GM12864 (cell line): ENCODE measurements at regions not wholly inside any gene's neighbourhood (a gene's known extent, or its start where the extent isn't known, plus 50 kb on each side); places are given as distances from the start of the nearest gene placed in this dataset.

Source experiments
- DNase-seq: peaks from one replicate; pipeline ENCODE4 v3.0.0-alpha.2; 2011; ENCODE audit warnings: low read depth
- H3K4me3 ChIP-seq: 2 replicates; pipeline ENCODE4 v1.5.1; 2011; ENCODE audit warnings: mild to moderate bottlenecking, low read depth, low read length, control low read depth
- TF ChIP-seq, protein P1 (sequence below): IDR thresholded peaks from 2 replicates; pipeline ENCODE4 v1.5.1; 2011; ENCODE audit warnings: low read depth, mild to moderate bottlenecking, moderate library complexity, low read length, control low read depth, inconsistent platforms; ENCODE audit errors: missing control alignments

DNA sequence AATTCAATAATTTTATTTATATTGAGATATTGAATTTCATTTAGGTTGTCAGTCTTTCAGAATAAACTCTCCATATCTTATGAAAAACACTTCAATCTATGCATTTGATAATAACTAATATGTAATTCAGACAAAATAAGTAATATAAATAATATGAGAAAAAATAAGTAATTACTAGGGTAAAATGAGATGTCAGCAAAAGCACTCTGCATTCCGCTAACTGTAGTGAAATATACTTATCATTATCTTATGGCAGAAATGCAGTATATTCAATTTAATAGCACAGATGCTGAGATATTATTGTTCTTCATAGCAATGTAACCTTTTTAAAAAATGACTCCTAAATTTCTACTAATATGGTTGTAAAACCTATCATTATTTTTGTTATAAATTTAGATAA is 606.2 kb upstream of the VRK2 start:
- DNase-seq: no peak
- no peak overlapping the region for H3K4me3 ChIP-seq
- TF ChIP-seq, protein P1, sequence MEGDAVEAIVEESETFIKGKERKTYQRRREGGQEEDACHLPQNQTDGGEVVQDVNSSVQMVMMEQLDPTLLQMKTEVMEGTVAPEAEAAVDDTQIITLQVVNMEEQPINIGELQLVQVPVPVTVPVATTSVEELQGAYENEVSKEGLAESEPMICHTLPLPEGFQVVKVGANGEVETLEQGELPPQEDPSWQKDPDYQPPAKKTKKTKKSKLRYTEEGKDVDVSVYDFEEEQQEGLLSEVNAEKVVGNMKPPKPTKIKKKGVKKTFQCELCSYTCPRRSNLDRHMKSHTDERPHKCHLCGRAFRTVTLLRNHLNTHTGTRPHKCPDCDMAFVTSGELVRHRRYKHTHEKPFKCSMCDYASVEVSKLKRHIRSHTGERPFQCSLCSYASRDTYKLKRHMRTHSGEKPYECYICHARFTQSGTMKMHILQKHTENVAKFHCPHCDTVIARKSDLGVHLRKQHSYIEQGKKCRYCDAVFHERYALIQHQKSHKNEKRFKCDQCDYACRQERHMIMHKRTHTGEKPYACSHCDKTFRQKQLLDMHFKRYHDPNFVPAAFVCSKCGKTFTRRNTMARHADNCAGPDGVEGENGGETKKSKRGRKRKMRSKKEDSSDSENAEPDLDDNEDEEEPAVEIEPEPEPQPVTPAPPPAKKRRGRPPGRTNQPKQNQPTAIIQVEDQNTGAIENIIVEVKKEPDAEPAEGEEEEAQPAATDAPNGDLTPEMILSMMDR: no peak

GRCh38 chr2:57443086-57443485 is 603.5 kb upstream of the VRK2 start:
- H3K4me3 ChIP-seq: no peak overlapping the region
- TF ChIP-seq, protein P1: no peak
- DNase-seq: no peak

GRCh38 chr2:57443973-57444521 is 602.6 kb upstream of the VRK2 start:
- H3K4me3 ChIP-seq: no peak overlapping the region
- TF ChIP-seq, protein P1: no peak
- no peak for DNase-seq

DNA sequence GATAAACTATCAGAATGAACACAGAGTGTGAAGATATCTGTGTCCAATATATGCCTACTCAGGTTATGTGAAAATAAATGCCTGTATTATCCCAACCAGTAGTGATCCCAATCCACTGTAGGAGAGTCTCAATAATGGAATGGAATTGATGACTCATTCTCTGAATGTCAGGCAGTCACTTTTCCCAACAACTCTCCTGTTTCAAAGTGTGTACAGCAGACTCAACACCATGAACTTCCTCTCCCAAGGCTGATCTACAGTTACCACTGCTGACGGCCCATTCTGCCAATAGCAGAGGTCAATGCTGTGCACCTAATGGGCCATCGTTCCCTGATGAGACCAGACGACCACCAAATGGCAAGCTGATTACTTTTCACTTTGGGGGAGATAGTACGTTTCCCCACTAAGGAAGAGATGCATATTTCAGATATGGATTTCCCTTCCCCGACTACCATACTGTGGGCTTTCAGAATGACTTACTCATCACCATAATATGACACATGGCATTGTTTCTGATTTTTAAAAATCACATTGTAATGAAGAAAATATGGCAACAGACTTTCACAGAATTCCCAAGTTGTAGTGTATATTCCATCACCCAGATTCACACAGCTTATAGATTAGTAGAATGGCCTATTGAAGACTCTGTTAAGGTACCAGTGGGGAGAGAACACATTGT is 601.7 kb upstream of the VRK2 start:
- TF ChIP-seq, protein P1: no peak
- DNase-seq: no peak
- H3K4me3 ChIP-seq: no peak overlapping the region

GRCh38 chr2:57448816-57449215 is 597.8 kb upstream of the VRK2 start:
- no peak for DNase-seq
- H3K4me3 ChIP-seq: no peak overlapping the region
- TF ChIP-seq, protein P1: no peak

DNA sequence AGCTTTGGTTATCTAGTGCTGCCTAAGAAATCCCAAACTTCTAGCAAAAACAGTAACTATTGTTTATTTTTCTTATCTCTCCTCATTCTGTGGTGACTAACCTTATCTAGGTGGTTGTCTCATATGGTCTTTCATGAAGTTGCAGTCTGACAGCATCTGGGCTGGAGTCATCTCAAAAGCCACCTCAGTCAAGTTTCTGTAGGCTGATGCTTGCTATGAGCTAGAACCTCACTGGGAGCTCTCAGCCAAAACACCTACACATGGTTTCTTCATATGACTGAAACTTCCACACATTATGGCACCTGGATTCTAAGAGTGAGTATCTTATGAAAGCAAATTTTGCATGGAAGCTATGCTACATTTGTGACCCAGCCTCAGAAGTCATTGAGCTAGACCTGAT is 596.4 kb upstream of the VRK2 start:
- TF ChIP-seq, protein P1: no peak
- DNase-seq: peak; percentile 25
- no peak overlapping the region for H3K4me3 ChIP-seq

DNA sequence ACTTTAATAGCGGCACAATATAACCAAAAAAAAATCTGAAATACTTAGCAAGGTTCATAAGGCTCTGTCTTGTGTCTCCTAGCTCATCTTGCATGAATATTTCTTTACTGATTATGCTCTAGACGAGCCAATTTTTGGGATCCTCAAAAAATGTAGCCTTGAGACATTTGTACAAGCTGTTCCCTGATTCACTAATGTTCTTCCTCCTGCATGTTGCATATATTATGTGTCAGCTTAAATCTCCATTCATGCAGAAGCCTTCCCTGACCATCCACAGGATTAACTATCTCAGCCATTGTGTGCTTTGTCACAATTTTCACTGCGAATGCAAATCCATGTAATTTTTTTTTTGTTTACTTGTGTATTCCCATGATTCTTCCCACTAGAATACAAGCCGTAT is 594.0 kb upstream of the VRK2 start:
- no peak for DNase-seq
- TF ChIP-seq, protein P1: no peak
- no peak overlapping the region for H3K4me3 ChIP-seq
